HEK293T (cell line): ENCODE measurements at regions not wholly inside any gene's neighbourhood (a gene's known extent, or its start where the extent isn't known, plus 50 kb on each side); places are given as distances from the start of the nearest gene placed in this dataset.

Source experiments
- ARNT ChIP-seq: fragments of 450-650 bp; IDR thresholded peaks from 2 replicates; pipeline ENCODE4 v1.6.1; 2017; ENCODE audit warnings: mild to moderate bottlenecking
- ELF4 ChIP-seq: fragments of 450-650 bp; IDR thresholded peaks from 2 replicates; pipeline ENCODE4 v1.6.1; 2017; ENCODE audit warnings: antibody characterized with exemption
- FOXA1 ChIP-seq: fragments of 450-650 bp; IDR thresholded peaks from 2 replicates; pipeline ENCODE4 v1.6.1; 2016; ENCODE audit warnings: mild to moderate bottlenecking
- FOXM1 ChIP-seq: fragments of 450-650 bp; IDR thresholded peaks from 2 replicates; pipeline ENCODE4 v1.6.1; 2017; ENCODE audit warnings: mild to moderate bottlenecking, borderline replicate concordance
- TF ChIP-seq, protein P1 (sequence below): fragments of 450-650 bp; IDR thresholded peaks from 2 replicates; pipeline ENCODE4 v1.6.1; 2016

DNA sequence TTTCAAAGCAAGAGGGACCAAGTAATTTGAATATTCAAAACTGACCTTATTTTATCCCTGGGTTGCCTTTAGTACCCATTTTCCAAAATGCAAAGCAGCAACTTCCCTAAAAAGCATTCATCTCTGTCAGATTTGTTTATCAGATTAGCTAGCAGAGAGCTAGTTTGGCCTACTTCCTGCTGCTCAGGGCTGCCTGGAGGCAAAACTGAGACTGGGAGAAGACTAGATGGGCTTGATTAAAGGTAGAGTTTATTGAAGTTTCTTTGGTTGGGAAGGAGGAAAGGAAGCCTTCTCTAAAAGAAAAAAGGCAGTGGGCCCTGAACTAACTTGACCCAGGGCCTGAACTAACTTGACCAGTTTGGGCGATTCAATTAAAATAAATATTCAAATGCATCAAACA lies 426.1 kb upstream of the FAM98A start:
- TF ChIP-seq ARNT (no peak), ELF4 (no peak), FOXM1 (no peak), FOXA1 (no peak)
- TF ChIP-seq, protein P1, sequence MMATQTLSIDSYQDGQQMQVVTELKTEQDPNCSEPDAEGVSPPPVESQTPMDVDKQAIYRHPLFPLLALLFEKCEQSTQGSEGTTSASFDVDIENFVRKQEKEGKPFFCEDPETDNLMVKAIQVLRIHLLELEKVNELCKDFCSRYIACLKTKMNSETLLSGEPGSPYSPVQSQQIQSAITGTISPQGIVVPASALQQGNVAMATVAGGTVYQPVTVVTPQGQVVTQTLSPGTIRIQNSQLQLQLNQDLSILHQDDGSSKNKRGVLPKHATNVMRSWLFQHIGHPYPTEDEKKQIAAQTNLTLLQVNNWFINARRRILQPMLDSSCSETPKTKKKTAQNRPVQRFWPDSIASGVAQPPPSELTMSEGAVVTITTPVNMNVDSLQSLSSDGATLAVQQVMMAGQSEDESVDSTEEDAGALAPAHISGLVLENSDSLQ, result no peak
